ENCODE measurements at regions not wholly inside any gene's neighbourhood (a gene's known extent, or its start where the extent isn't known, plus 50 kb on each side); places are given as distances from the start of the nearest gene placed in this dataset.

- Histone ChIP-seq H3K27me3 (ENCODE audit: control insufficient read depth in 5 of 5, insufficient read depth in 4 of 5, low read length in 5 of 5) (no peaks in the 10 kb centered on the region), H3K4me3 (ENCODE audit: low read depth in 1 of 5, low read length in 5 of 5) (no peak overlapping the region), H3K9ac (ENCODE audit: low read length in 5 of 5) (no peak overlapping the region), H3K4me1 (ENCODE audit: control insufficient read depth in 5 of 5, insufficient read depth in 5 of 5, low read length in 5 of 5) (peaks cover 0 to 7% (median 4%) of the 10 kb centered on the region in 5 donors), H3K36me3 (ENCODE audit: control insufficient read depth in 5 of 5, insufficient read depth in 5 of 5, low read length in 5 of 5) (no peaks in the 10 kb centered on the region), H3K9me3 (ENCODE audit: control insufficient read depth in 5 of 5, low read length in 5 of 5) (no peaks in the 10 kb centered on the region), H3K27ac (ENCODE audit: low read depth, low read length) (no peak overlapping the region)
Measured at GRCh38 chr17:14942526-14943190, 322.5 kb downstream of the PMP22 start.

- Histone ChIP-seq H3K27me3 (ENCODE audit: control insufficient read depth in 5 of 5, insufficient read depth in 4 of 5, low read length in 5 of 5) (no peaks in the 10 kb centered on the region), H3K9me3 (ENCODE audit: control insufficient read depth in 5 of 5, low read length in 5 of 5) (no peaks in the 10 kb centered on the region), H3K36me3 (ENCODE audit: control insufficient read depth in 5 of 5, insufficient read depth in 5 of 5, low read length in 5 of 5) (no peaks in the 10 kb centered on the region), H3K4me1 (ENCODE audit: control insufficient read depth in 5 of 5, insufficient read depth in 5 of 5, low read length in 5 of 5) (peaks cover 0 to 7% (median 4%) of the 10 kb centered on the region in 5 donors), H3K9ac (ENCODE audit: low read length in 5 of 5) (no peak overlapping the region), H3K4me3 (ENCODE audit: low read depth in 1 of 5, low read length in 5 of 5) (no peak overlapping the region), H3K27ac (ENCODE audit: low read depth, low read length) (no peak overlapping the region)
Measured at GRCh38 chr17:14940938-14941265, 324.2 kb downstream of the PMP22 start.

GRCh38 chr17:14940108-14940937, 324.8 kb downstream of the PMP22 start:
- H3K36me3 ChIP-seq (ENCODE audit: control insufficient read depth in 5 of 5, insufficient read depth in 5 of 5, low read length in 5 of 5) = no peaks in the 10 kb centered on the region
- no peak overlapping the region for H3K9ac ChIP-seq (ENCODE audit: low read length in 5 of 5)
- H3K27ac ChIP-seq (ENCODE audit: low read depth, low read length) = no peak overlapping the region
- no peaks in the 10 kb centered on the region for H3K9me3 ChIP-seq (ENCODE audit: control insufficient read depth in 5 of 5, low read length in 5 of 5)
- H3K27me3 ChIP-seq (ENCODE audit: control insufficient read depth in 5 of 5, insufficient read depth in 4 of 5, low read length in 5 of 5) = peaks cover 0 to 2% (median 0%) of the 10 kb centered on the region in 5 donors
- no peak overlapping the region for H3K4me3 ChIP-seq (ENCODE audit: low read depth in 1 of 5, low read length in 5 of 5)
- H3K4me1 ChIP-seq (ENCODE audit: control insufficient read depth in 5 of 5, insufficient read depth in 5 of 5, low read length in 5 of 5) = peaks cover 0 to 7% (median 4%) of the 10 kb centered on the region in 5 donors

GRCh38 chr17:14935845-14936485, 329.2 kb downstream of the PMP22 start:
- Histone ChIP-seq H3K9ac (ENCODE audit: low read length in 5 of 5) (no peak overlapping the region), H3K36me3 (ENCODE audit: control insufficient read depth in 5 of 5, insufficient read depth in 5 of 5, low read length in 5 of 5) (no peaks in the 10 kb centered on the region), H3K4me1 (ENCODE audit: control insufficient read depth in 5 of 5, insufficient read depth in 5 of 5, low read length in 5 of 5) (peaks cover 0 to 7% (median 4%) of the 10 kb centered on the region in 5 donors)

GRCh38 chr17:14935139-14935841, 329.8 kb downstream of the PMP22 start:
- Histone ChIP-seq H3K4me1 (ENCODE audit: control insufficient read depth in 5 of 5, insufficient read depth in 5 of 5, low read length in 5 of 5) (peaks cover 0 to 4% (median 2%) of the 10 kb centered on the region in 5 donors), H3K9ac (ENCODE audit: low read length in 5 of 5) (no peak overlapping the region), H3K4me3 (ENCODE audit: low read depth in 1 of 5, low read length in 5 of 5) (no peak overlapping the region), H3K36me3 (ENCODE audit: control insufficient read depth in 5 of 5, insufficient read depth in 5 of 5, low read length in 5 of 5) (no peaks in the 10 kb centered on the region), H3K9me3 (ENCODE audit: control insufficient read depth in 5 of 5, low read length in 5 of 5) (no peaks in the 10 kb centered on the region), H3K27me3 (ENCODE audit: control insufficient read depth in 5 of 5, insufficient read depth in 4 of 5, low read length in 5 of 5) (peaks cover 0 to 2% (median 0%) of the 10 kb centered on the region in 5 donors), H3K27ac (ENCODE audit: low read depth, low read length) (no peak overlapping the region)

More at GRCh38 chr17:14935845-14936485, 329.2 kb downstream of the PMP22 start:
- H3K27me3 ChIP-seq (ENCODE audit: control insufficient read depth in 5 of 5, insufficient read depth in 4 of 5, low read length in 5 of 5) = peaks cover 0 to 2% (median 0%) of the 10 kb centered on the region in 5 donors
- no peak overlapping the region for H3K27ac ChIP-seq (ENCODE audit: low read depth, low read length)
- H3K9me3 ChIP-seq (ENCODE audit: control insufficient read depth in 5 of 5, low read length in 5 of 5) = no peaks in the 10 kb centered on the region
- H3K4me3 ChIP-seq (ENCODE audit: low read depth in 1 of 5, low read length in 5 of 5) = no peak overlapping the region

- Histone ChIP-seq H3K4me3 (ENCODE audit: low read depth in 1 of 5, low read length in 5 of 5) (no peak overlapping the region), H3K36me3 (ENCODE audit: control insufficient read depth in 5 of 5, insufficient read depth in 5 of 5, low read length in 5 of 5) (no peaks in the 10 kb centered on the region)
Measured at GRCh38 chr17:14933676-14934075, 331.4 kb downstream of the PMP22 start.

GRCh38 chr17:14926526-14927122, 338.5 kb downstream of the PMP22 start:
- H3K9ac ChIP-seq (ENCODE audit: low read length in 5 of 5) = no peak overlapping the region
- H3K4me3 ChIP-seq (ENCODE audit: low read depth in 1 of 5, low read length in 5 of 5) = no peak overlapping the region
- H3K27ac ChIP-seq (ENCODE audit: low read depth, low read length) = no peak overlapping the region
- H3K36me3 ChIP-seq (ENCODE audit: control insufficient read depth in 5 of 5, insufficient read depth in 5 of 5, low read length in 5 of 5) = no peaks in the 10 kb centered on the region
- no peaks in the 10 kb centered on the region for H3K27me3 ChIP-seq (ENCODE audit: control insufficient read depth in 5 of 5, insufficient read depth in 4 of 5, low read length in 5 of 5)
- H3K9me3 ChIP-seq (ENCODE audit: control insufficient read depth in 5 of 5, low read length in 5 of 5) = no peaks in the 10 kb centered on the region
- no peaks in the 10 kb centered on the region for H3K4me1 ChIP-seq (ENCODE audit: control insufficient read depth in 5 of 5, insufficient read depth in 5 of 5, low read length in 5 of 5)

More at GRCh38 chr17:14933676-14934075, 331.4 kb downstream of the PMP22 start:
- peaks cover 0 to 2% (median 0%) of the 10 kb centered on the region in 5 donors for H3K27me3 ChIP-seq (ENCODE audit: control insufficient read depth in 5 of 5, insufficient read depth in 4 of 5, low read length in 5 of 5)
- H3K4me1 ChIP-seq (ENCODE audit: control insufficient read depth in 5 of 5, insufficient read depth in 5 of 5, low read length in 5 of 5) = no peaks in the 10 kb centered on the region
- H3K9ac ChIP-seq (ENCODE audit: low read length in 5 of 5) = no peak overlapping the region
- no peak overlapping the region for H3K27ac ChIP-seq (ENCODE audit: low read depth, low read length)
- no peaks in the 10 kb centered on the region for H3K9me3 ChIP-seq (ENCODE audit: control insufficient read depth in 5 of 5, low read length in 5 of 5)

- Histone ChIP-seq H3K4me3 (ENCODE audit: low read depth in 1 of 5, low read length in 5 of 5) (no peak overlapping the region), H3K9ac (ENCODE audit: low read length in 5 of 5) (no peak overlapping the region), H3K27me3 (ENCODE audit: control insufficient read depth in 5 of 5, insufficient read depth in 4 of 5, low read length in 5 of 5) (no peaks in the 10 kb centered on the region), H3K36me3 (ENCODE audit: control insufficient read depth in 5 of 5, insufficient read depth in 5 of 5, low read length in 5 of 5) (no peaks in the 10 kb centered on the region), H3K4me1 (ENCODE audit: control insufficient read depth in 5 of 5, insufficient read depth in 5 of 5, low read length in 5 of 5) (no peaks in the 10 kb centered on the region), H3K27ac (ENCODE audit: low read depth, low read length) (no peak overlapping the region), H3K9me3 (ENCODE audit: control insufficient read depth in 5 of 5, low read length in 5 of 5) (no peaks in the 10 kb centered on the region)
Measured at GRCh38 chr17:14926073-14926472, 339.1 kb downstream of the PMP22 start.

GRCh38 chr17:14925498-14925897, 339.6 kb downstream of the PMP22 start:
- no peaks in the 10 kb centered on the region for H3K36me3 ChIP-seq (ENCODE audit: control insufficient read depth in 5 of 5, insufficient read depth in 5 of 5, low read length in 5 of 5)
- H3K4me3 ChIP-seq (ENCODE audit: low read depth in 1 of 5, low read length in 5 of 5) = no peak overlapping the region
- no peaks in the 10 kb centered on the region for H3K27me3 ChIP-seq (ENCODE audit: control insufficient read depth in 5 of 5, insufficient read depth in 4 of 5, low read length in 5 of 5)
- H3K4me1 ChIP-seq (ENCODE audit: control insufficient read depth in 5 of 5, insufficient read depth in 5 of 5, low read length in 5 of 5) = no peaks in the 10 kb centered on the region
- H3K9ac ChIP-seq (ENCODE audit: low read length in 5 of 5) = no peak overlapping the region
- H3K9me3 ChIP-seq (ENCODE audit: control insufficient read depth in 5 of 5, low read length in 5 of 5) = no peaks in the 10 kb centered on the region
- no peak overlapping the region for H3K27ac ChIP-seq (ENCODE audit: low read depth, low read length)

Measured in subcutaneous abdominal adipose tissue (tissue), 5 donors.